HG03378 (cell line): ENCODE measurements at regions not wholly inside any gene's neighbourhood (a gene's known extent, or its start where the extent isn't known, plus 50 kb on each side); places are given as distances from the start of the nearest gene placed in this dataset.

Experiments used
- ATAC-seq: cut with Tn5 transposase; IDR thresholded peaks from one replicate; pipeline ENCODE4 v1.9.1; 2021; ENCODE audit warnings: mild to moderate bottlenecking, moderate library complexity; ENCODE audit not compliant: unreplicated experiment

GRCh38 chr5:82330530-82331270 lies 52.5 kb upstream of the RPS23 start:
- no peak for ATAC-seq

- ATAC-seq: no peak
Observed at GRCh38 chr5:82329393-82329792, 51.2 kb upstream of the RPS23 start.
